ENCODE measurements at regions not wholly inside any gene's neighbourhood (a gene's known extent, or its start where the extent isn't known, plus 50 kb on each side); places are given as distances from the start of the nearest gene placed in this dataset.
"Not testable (repeated sequence)": the region's sequence is repeated elsewhere in the genome, so short reads cannot be mapped to it uniquely, and the experiment has no call there.

DNA sequence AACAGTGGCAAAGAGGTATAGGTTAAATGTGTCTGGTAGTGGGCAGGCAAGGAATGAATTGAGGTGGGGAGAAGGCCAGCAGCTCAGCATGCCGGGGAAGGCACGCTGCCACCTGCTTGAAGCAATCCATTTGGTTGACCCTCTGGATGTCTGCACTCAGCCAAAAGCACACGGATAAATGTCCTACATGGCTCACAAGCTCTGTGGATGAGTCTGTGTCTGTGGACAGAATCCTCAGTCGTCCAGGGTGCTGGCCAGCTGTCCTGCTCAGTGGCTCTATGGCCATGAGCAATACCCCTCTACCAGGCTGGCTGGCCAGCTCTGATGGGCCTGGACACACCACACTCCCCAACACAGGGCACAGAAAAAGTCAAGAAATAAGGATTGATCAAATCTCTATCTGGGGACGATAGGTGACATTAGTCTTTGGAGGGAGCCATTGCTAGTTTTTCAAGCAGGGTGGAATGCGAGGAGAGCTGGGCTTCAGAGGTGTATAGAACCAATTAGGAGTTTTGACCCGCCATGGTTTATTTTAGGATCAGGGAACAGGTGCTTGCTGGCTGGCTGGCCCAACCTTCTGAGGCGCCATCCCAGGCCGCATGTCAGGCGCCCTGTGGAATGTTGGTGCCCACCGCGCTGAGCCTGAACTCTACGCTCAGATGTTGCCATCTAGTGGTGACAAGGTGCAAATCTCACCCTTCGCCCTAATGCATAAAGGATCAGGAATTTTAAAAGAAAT, 493.4 kb downstream of the TNS3 start:
- no peak for DNase-seq

DNA sequence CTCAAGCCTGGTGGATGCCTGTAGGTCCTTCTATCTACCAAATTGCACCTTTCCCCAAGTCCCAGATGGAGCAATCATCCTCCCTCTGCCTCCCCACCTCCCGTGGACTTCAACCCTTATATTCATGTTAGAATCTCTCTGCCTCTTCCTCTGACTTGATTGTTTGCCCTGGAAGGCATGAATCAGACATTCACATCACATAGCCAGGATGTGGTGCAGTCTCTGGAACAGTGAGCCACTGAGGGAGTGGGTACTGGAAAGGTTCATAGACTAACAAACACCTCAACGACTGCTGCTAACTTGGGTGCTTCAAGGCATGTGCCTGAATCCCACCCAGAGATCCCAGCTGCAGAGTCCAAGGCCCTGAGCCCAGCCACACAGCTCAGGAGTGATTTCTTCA, 494.0 kb downstream of the TNS3 start:
- DNase-seq, result no peak

DNA sequence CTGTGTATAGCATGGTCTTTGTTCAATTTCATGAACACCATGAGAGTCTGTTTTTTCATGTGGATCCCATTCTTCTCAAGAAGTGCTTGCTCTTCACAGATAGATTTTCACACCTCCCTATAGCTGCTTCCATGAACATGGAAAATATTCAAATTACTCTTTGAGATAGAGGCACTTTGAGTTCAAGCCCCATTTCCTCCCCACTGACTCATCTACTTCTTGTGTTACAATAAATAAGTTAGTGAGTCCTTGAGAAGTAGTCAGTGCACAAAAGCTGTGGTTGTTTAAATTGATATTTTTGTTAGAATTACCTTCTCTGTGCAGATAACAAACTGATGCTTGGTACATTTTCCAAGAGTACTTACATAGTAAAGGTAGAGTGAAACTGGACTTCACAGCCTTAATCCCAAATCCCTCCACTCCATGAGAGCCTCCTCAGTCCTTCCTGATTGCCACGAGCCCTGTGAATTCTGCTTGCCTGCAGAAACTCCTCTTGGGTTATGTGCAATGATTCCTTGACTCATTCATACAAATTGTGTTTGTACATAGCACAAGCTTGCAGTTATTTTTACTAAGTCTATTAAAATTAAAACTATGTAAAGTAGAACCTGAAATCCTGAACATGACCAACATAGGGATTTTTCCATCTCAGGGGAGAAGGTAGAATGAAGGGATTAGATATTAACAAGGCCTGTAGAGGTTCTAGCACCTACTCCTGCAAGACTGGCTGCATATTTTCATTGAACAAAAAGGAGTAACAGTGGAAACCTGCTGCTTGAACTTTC, 496.2 kb downstream of the TNS3 start:
- no peak for DNase-seq

DNA sequence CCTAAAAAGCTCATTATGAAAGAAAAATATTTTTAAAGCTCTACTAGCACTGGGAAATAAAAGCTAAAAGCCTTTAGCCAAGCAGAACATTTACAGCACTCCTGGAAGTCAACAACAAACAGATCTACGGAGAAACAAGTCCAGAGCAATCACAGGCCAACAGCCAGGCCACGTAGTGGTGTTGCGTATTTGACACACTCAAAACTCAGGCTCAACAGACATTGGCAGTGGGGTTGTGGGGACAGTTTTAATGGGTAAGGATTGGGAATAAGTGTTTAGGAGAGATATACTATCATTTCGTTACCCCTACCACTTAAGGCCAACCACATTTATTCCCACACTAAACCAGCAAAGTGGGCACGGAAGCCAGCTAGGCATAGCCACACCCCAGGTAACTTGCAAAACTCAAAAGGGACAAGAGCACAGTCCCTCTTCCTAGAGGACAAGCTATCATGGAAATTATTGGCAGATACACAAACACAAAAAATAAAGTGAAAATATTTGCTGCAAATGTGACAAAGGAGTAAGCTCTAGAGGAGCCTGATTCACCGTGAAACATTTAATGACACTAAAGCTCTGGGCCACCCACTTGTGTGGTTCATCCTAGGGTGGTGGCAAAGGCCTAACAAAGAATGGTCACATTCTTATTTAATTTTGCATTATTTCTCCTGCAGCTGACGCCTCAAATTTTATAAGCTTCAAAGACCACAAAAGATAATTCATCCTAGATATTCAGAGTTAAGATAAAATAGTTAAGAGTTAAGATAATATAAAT, 498.2 kb downstream of the TNS3 start:
- DNase-seq, result no peak

DNA sequence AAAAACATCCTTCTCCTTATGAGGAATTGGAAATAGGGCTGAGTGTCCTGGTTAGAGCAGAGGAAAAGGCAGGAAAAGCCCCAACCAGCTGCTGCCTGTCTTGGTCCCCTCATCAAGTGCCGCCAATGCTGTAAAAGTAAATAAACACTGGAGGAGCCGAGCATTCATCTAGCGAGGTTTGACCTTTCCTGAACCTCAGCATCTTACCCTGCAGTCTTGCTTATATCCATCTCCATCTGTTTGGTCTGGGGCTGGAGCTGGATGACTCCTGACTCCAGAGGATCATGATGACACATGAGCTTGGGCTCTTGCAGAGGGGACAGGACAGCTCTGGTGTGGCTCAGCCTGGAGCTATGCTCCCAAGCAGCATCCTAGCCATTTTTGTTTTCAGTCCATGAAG, 501.1 kb downstream of the TNS3 start:
- DNase-seq, result no peak

DNA sequence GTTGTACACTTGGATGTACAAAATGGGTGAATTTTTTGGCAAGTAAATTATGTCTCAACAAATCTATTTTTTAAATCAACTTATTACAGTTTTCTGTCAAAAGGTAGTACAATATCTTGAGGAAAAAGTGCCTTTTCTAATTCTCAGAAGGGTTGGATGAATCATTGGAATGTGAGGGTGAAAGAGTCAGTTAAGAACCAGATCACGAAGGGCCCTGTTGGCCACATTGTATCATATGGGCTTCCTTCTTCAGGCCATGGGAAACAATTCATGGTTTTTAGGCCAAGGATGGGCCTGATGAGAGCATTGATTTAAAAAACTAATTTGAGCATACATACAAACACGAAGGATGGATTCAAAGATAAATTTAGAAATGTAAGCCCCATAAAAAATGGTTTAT, 503.7 kb downstream of the TNS3 start:
- no peak for DNase-seq

DNA sequence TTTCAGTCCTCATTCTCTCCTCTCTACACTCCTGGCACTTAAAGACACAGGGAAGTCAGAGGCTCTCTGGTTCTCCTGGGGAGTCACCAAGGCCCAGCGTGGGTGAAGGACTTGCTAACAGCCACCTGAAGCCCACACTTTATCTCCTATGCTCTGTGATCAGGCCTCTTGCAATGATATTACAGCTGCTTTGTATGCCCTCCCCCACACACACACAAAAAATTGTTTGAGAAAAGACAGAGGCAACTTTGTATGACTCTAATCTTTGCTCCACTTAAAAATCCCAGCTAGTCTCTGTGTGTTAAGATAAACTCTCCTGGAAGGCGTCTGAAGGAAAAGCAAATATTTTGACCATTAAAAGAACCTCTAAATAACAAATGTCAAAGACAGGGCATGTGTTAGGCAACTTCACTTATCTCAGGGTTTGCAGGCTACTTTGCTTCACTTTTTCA, 507.2 kb downstream of the TNS3 start:
- DNase-seq, result no peak

DNA sequence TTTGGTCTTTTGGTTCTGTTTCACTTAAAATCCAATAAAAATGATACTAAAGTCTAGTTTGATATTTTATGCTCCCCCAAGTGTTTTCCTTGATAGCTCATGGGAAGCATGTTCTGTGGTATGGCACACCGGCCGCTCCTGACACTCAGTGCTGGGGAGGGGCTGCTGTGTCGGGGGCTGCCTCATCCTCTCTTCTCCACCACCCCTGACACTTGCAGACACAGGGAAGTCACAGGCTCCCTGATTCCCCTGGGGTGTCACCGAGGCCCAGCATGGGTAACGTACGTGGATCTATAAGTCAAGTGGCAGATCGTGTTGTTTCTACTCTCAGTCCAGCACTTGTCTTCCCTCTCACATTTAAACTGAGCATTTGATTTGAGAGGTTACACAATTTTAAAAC, 508.6 kb downstream of the TNS3 start:
- DNase-seq, result no peak

DNA sequence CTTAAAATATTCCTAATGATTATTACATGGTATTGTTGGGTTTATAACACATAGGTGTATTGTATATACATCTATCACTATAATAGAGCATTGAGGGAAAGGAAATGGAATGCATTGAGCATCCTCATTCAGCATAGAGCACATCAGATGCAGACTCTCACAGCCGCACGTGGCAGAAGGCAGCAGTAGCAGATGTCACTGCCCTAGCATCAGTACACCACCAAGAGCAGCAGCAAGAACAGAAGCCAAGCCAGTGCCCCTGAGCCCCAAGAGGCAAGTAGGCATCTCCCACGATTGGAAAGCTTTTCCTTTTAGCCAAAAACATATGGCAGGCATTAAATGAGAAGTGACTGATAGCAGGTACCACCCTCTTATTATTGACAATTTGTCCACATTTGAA, 510.0 kb downstream of the TNS3 start:
- no peak for DNase-seq

DNA sequence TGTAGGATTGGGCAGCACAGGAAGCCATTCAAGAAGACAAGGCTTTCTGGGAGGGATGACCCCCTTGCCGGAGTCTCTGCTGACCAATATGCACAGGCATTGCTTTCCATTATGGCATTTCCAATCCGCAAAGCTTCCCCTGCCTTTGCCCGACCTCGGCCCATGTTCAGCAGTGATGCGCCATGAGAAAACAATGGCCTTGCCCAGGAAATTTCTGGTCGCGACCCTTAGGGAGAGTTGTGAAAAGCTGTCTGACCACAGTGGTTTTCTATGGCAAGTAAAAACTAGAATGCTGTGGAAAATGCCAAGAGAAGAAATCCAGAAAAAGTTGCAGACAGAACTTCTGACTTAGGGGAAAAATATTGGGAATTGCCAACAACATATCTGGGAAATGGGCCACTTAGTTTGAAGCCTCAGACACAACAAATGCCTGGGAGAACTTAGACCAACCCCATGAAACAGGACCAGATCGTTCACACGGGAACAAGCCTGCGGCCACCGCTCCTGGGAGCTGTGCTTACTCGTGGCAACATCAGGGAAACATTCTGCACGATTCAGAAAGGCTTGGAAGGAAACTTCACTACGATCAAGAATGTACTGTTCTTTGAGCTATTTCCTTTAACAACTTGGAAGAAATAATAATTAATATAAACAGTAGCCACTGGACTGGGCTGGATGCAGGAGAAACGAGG, 512.4 kb downstream of the TNS3 start:
- DNase-seq, result no peak

DNA sequence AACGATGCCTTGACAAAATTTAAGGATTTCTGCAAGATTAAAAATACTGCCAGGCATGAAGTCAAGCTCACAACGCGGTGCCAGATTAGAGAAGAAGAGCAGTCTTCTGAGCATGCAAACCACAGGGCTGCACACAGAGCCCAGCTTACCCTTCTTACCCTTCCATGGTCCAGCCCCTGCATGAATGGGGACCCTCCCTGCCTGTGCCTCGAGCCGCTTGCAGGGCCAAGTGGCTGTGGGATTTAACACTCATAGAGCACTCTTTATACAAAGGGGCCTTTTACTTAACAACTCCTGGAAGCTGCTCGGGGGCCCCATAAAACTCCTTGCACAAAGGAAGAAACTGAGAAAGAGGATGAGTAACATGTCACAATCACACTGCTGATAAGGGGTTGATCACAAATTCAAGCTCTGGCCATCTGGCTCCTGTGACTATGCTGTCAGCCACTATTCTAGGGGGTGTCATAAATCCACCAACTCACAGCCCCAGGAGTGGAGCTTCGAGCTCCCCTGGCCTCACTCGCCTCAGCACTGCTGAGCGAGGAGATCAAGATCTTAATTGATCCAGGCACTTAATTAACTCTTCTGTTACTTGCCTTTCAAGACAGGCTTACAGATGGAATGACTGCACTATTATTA, 514.8 kb downstream of the TNS3 start:
- DNase-seq, result no peak

DNA sequence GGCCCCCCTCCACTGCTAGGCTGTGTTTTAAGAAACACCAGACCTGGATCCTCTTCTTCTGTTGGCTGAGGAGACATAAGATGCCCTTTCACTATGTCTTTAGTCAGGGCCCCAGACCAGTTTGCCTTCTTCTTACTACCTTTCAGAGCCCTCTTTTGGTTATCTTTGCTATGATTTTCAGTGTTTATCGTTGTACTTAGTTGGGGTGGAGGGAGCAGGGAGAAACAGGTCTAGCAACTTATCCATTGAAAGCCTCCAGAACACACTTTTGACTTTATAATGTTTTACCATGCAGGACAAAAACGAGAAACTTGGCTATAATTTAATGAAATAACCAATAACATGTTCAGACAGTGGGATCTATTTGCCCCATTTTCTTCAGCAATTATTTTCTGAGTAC, 525.2 kb downstream of the TNS3 start:
- DNase-seq, result no peak

DNA sequence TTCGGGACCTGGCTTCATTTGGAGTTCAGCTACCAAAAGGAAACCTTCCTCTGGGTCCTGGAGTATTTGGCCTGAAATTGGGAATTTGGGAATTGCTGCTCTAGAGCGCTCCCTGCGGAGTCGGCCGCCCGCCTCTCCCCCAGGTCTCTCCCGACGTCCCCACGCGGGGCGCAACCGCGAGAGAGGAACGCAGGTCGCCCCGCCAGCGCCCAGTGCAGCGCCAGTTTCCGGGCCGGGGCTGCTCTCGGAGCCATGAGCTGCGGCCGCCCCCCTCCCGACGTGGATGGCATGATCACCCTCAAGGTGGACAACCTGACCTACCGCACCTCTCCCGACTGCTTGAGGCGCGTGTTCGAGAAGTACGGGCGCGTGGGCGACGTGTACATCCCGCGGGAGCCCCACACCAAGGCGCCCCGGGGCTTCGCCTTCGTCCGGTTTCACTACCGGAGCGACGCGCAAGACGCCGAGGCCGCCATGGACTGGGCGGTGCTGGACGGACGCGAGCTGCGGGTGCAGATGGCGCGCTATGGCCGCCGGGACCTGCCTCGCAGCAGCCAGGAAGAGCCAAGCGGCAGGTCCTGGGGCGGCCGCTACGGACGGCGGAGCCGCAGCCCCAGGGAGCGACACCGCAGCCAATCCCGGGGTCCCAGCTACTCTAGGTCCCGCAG, 529.2 kb downstream of the TNS3 start:
- DNase-seq, result not testable (repeated sequence)

DNA sequence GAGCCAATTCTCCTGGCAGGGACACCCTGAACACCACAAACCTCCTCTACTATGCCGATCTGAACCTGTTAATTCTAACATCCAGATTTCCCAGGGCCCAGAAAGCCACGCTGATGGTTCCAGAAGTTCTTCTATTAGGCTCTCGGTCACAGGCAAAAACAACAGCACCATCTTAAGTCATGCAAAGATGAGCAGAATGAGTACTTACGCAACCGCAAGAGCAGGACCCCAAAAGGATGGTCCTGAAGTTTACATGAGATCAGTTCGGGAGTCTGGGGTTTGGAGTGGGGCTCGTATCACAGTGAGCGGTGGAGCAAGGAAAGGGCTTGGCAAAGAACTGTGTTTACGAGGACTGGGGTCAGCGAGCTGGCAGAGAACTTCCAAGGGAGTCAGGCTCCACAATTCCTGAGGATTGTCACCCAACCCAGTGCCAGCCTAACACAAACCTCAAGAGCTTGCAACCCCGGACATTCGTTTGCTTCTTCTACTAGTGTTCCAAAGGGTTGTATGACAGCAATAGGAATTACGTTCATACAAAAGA, 532.6 kb downstream of the TNS3 start:
- no peak for DNase-seq

DNA sequence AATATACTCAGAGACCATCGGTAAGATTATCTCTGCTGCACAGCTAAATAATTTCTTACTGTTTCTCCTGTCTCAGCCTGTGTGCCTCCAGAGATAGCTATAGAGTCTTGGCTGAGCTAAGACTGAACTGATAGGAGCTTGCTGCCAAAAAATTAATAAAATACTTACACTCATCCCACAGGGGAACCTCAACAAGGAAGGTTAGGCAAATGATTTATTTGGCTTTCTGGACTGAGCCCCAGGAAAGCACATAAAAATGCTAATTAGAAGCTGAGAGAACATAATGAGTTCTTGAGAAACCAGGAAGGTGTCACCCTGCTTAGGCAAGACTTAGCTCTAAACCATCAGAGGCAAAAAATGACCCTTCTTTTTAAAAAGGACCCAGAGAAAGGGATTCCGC, 534.5 kb downstream of the TNS3 start:
- DNase-seq, result no peak

DNA sequence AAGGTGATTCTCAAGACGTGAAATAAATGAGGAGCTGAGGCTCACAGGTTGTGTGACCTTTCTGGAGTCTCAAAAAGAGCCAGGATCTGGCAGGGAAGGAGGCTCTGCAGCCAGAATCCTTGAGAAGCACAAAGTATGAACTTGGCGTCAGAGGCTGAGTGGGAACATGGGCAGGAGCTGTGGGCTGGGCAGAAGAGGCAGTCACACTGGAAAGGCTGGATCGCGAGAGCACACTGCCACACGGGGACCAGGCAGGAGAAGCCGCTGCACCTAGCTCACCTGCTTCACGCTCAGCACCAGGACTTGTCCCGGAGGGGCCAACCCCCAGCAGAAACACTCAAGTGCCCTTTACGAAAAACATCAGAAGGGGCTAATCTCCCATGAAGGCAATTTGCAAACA, 535.0 kb downstream of the TNS3 start:
- DNase-seq, result no peak

DNA sequence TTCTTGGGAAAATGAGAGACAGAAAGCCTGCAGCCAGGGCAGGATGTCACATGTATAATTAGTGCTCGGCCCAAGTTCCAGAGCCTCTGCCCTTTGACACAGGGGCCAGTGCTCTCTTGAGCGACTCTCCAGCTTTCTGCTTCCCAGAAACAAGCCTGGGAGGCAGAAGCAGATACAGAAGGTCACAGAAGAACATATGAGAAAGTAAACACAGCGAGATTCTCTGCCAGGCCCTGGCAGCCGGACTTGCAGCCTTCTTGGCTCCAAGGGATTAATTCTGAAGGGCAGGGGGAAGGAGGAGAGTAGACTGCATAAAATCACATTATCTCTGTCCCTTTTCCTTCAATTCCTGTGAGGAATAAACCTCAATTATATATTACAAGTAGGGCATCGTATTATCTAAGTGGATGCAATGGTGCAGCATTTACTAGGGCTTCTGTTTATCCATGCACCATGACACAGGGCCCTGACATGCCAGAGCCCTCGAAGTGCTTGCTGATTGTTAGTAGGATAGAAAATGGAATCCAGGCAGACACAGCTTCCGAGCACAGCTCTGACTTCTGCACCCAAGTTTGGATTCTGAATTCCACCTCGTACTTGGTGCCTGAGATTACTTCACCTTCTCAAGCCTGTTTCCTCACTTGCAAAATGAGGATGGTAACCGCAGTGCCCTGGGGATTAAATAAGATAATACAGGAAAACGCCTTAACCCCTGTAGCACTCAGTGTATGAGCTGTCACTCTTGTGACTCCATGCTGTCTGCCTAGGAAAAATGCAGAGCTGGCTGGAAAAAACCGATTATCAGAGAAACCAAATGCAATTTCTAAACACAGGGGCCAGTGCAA, 536.5 kb downstream of the TNS3 start:
- no peak for DNase-seq

DNA sequence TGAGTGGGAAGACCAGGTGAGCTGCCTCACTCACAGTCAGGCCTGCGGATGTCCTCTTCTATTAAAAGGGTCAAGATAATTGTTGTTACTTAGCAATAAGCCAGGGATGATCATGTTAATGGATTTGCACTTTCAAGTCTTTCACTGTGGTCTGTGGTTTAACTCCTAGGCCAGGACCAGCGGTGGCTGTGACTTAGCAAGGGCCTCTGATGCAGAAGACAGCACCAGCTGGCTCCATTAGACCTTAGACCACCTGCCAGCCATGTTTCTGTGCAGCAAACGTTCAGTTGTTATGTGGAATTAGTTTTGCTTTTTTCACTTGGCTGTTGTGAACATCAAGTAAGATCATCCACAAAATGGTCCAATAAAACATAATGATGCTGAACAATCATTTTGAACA, 537.3 kb downstream of the TNS3 start:
- DNase-seq, result no peak

DNA sequence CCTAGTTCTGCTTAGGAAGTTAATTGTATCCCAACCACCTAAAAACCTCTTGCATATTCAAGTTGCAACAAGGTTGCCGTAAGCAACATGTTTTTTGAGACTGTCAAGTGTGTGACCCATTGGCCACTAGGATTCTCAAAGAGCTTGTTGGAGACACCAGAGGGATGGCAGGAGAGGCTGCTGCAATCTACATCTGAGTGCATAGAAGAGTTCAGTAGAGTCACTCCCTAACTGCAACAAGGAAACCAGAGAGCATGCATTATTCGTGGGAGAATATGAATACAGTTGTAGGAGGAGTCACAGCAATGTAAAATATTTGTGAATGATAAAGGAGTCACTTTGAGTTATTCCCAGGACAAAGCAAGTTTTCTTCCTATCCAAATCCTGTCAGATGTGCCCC, 538.6 kb downstream of the TNS3 start:
- DNase-seq, result no peak

DNA sequence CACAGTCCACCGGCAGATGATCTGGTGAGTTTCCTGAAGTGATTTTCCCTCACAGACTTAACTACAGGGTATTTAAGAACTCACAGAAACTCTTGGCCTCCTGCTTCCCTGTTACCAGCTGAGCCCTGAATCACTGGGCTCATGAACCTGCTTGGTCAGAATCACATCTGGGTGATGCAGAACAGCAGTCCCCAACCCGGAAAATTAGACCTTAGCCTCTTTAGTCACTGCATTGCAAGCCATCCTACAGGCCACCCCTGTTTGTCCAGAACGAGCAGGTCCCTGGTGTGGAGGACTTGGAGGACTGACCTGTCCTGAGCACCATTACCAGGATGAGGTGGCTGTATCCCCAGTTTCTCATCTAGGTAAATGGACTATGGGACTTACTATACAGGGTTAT, 539.2 kb downstream of the TNS3 start:
- no peak for DNase-seq

All from NCI-H1417 treated with DMSO at 0.1 percent for 48 hours (cell line).